ENCODE measurements at regions not wholly inside any gene's neighbourhood (a gene's known extent, or its start where the extent isn't known, plus 50 kb on each side); places are given as distances from the start of the nearest gene placed in this dataset.

- no peak for TF ChIP-seq POLR2A (IDR thresholded peaks at IDR 0.05; ENCODE audit: low read depth, low read length)
- no peak for TF ChIP-seq CTCF (conservative IDR thresholded peaks at IDR 0.05; ENCODE audit: low read depth, low read length)
- TF ChIP-seq MXI1 (IDR thresholded peaks at IDR 0.05; ENCODE audit: borderline replicate concordance, low read depth, low read length), result no peak
- no peak for TF ChIP-seq SMC3 (IDR thresholded peaks at IDR 0.05; ENCODE audit: low read depth, low read length)
- no peak for TF ChIP-seq CEBPB (IDR thresholded peaks at IDR 0.05; ENCODE audit: low read depth, low read length)
- no peak for TF ChIP-seq FOS (IDR thresholded peaks at IDR 0.05; ENCODE audit: low read depth, low read length)
Measured at GRCh38 chr6:40077736-40078135, 143.5 kb upstream of the MOCS1 start.

All from IMR-90 (cell line).